Activated B cell treated with CpG ODN at 0.5 μM for 24 hours (primary cell): ENCODE measurements at regions not wholly inside any gene's neighbourhood (a gene's known extent, or its start where the extent isn't known, plus 50 kb on each side); places are given as distances from the start of the nearest gene placed in this dataset.

Source experiments
- ATAC-seq: fragments of 200-7000 bp; cut with Tn5 transposase; one replicate; pipeline ENCODE4 v1.10.0; 2021; ENCODE audit warnings: low read depth, mild to moderate bottlenecking, moderate library complexity
- CTCF ChIA-PET: fragments of 350-600 bp; sonication (Branson Sonifier 250); formaldehyde crosslinking; loops from one replicate; lab custom pipeline; 2021; ENCODE audit warnings: antibody characterized with exemption; lab: Charles Lee
- POLR2A ChIA-PET: fragments of 350-600 bp; sonication (Branson Sonifier 250); formaldehyde crosslinking; loops from one replicate; lab custom pipeline; 2021; ENCODE audit warnings: antibody characterized with exemption; lab: Charles Lee
- DNase-seq: peaks from one replicate; pipeline ENCODE4 v3.0.0; 2022
- H3K27ac Mint-ChIP-seq: one replicate; pipeline ENCODE4 v1.8.0; 2020; ENCODE audit warnings: mixed read lengths
- H3K27me3 Mint-ChIP-seq: one replicate; pipeline ENCODE4 v1.8.0; 2021; ENCODE audit warnings: mixed read lengths
- H3K36me3 Mint-ChIP-seq: one replicate; pipeline ENCODE4 v1.8.0; 2021; ENCODE audit warnings: low read depth, mixed read lengths
- H3K4me1 Mint-ChIP-seq: one replicate; pipeline ENCODE4 v1.8.0; 2021; ENCODE audit warnings: mixed read lengths
- H3K4me3 Mint-ChIP-seq: one replicate; pipeline ENCODE4 v1.8.0; 2020; ENCODE audit warnings: mild to moderate bottlenecking, mixed read lengths
- H3K9me3 Mint-ChIP-seq: one replicate; pipeline ENCODE4 v1.8.0; 2020; ENCODE audit warnings: mixed read lengths
- intact Hi-C: fragments of 100-400 bp; cut with micrococcal nuclease; formaldehyde crosslinking; loops from one replicate; pipeline ENCODE4 v1.15.1; 2024
- TF ChIP-seq, protein P1 (sequence below): fragments of 200-600 bp; IDR thresholded peaks from one replicate; pipeline ENCODE4 v1.8.0; 2022; ENCODE audit warnings: antibody characterized with exemption, mild to moderate bottlenecking

GRCh38 chr5:123753180-123753936, 241.4 kb downstream of the CSNK1G3 start:
- H3K27me3 Mint-ChIP-seq: no peaks in the 10 kb centered on the region
- ATAC-seq: no peak
- no peak for DNase-seq
- intact Hi-C loops: no loop called here
- H3K9me3 Mint-ChIP-seq: no peaks in the 10 kb centered on the region
- ChIA-PET CTCF (no interaction called here), POLR2A (no interaction called here)
- no peaks in the 10 kb centered on the region for H3K4me1 Mint-ChIP-seq
- H3K36me3 Mint-ChIP-seq: no peaks in the 10 kb centered on the region
- H3K27ac Mint-ChIP-seq: no peak overlapping the region
- H3K4me3 Mint-ChIP-seq: no peak overlapping the region
- TF ChIP-seq, protein P1, sequence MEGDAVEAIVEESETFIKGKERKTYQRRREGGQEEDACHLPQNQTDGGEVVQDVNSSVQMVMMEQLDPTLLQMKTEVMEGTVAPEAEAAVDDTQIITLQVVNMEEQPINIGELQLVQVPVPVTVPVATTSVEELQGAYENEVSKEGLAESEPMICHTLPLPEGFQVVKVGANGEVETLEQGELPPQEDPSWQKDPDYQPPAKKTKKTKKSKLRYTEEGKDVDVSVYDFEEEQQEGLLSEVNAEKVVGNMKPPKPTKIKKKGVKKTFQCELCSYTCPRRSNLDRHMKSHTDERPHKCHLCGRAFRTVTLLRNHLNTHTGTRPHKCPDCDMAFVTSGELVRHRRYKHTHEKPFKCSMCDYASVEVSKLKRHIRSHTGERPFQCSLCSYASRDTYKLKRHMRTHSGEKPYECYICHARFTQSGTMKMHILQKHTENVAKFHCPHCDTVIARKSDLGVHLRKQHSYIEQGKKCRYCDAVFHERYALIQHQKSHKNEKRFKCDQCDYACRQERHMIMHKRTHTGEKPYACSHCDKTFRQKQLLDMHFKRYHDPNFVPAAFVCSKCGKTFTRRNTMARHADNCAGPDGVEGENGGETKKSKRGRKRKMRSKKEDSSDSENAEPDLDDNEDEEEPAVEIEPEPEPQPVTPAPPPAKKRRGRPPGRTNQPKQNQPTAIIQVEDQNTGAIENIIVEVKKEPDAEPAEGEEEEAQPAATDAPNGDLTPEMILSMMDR: no peak

DNA sequence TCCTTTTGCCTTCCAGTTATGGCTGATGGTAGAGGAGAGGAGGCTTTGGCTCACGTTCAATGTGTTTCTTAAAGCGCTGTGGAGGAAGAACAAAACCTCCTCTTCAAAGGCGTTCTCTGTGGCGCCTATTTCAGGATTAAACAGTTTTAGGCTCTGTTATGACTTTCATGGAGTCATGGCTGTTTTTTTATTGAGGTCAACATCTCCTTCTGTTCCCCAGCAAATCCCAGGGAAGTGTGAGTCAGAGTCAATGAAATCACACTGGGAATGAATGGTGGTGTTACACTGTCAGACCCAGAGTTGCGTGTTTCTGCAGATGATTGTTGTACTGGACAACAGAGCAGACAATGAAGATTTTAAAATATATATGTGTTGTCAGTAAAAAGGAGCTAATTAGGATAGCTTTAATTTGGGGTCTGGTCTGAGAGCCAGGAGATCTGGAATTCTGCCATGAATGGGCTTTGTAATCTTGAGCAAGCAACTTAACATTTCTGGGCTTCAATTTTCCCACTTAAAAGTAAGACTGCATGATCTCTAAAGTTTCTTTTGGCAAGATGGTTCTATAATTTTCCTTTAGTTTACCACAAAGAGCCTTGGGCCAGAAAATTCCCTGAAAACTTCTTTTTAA, 240.7 kb downstream of the CSNK1G3 start:
- Mint-ChIP-seq H3K36me3 (no peaks in the 10 kb centered on the region), H3K27me3 (no peaks in the 10 kb centered on the region), H3K27ac (no peak overlapping the region), H3K9me3 (no peaks in the 10 kb centered on the region), H3K4me1 (no peaks in the 10 kb centered on the region), H3K4me3 (no peak overlapping the region)
- intact Hi-C loops: no loop called here
- ChIA-PET CTCF (no interaction called here), POLR2A (no interaction called here)
- no peak for ATAC-seq
- DNase-seq: no peak
- TF ChIP-seq, protein P1: no peak

DNA sequence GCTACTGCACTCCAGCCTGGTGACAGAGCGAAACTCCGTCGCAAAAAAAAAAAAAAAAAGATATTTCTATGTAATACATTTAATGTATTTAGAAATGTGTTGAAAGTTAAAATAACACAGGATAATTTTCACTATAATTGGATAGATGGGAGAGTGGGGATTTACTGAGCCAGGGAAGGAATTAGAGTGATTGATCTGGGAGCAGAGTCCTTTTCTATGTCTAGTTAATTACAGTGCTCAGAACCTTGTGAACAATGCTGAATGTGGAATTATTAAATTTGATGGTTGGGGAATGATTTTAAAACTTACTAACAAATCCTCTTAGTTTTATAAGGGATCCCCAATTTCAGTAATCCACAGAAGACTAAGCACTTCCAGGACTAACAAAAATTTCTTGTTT, 239.7 kb downstream of the CSNK1G3 start:
- intact Hi-C loops: no loop called here
- ChIA-PET POLR2A (no interaction called here), CTCF (no interaction called here)
- H3K4me3 Mint-ChIP-seq: no peak overlapping the region
- ATAC-seq (no peak), DNase-seq (no peak)
- no peaks in the 10 kb centered on the region for H3K27me3 Mint-ChIP-seq
- TF ChIP-seq, protein P1: no peak
- no peaks in the 10 kb centered on the region for H3K9me3 Mint-ChIP-seq
- no peaks in the 10 kb centered on the region for H3K4me1 Mint-ChIP-seq
- H3K36me3 Mint-ChIP-seq: no peaks in the 10 kb centered on the region
- H3K27ac Mint-ChIP-seq: no peak overlapping the region

- DNase-seq (no peak), ATAC-seq (no peak)
- TF ChIP-seq, protein P1: no peak
- no peaks in the 10 kb centered on the region for H3K9me3 Mint-ChIP-seq
- H3K36me3 Mint-ChIP-seq: no peaks in the 10 kb centered on the region
- H3K27me3 Mint-ChIP-seq: no peaks in the 10 kb centered on the region
- ChIA-PET CTCF (no interaction called here), POLR2A (no interaction called here)
- no peaks in the 10 kb centered on the region for H3K4me1 Mint-ChIP-seq
- H3K27ac Mint-ChIP-seq: no peak overlapping the region
- intact Hi-C loops: no loop called here
- H3K4me3 Mint-ChIP-seq: no peak overlapping the region
Observed at GRCh38 chr5:123748239-123748638, 236.3 kb downstream of the CSNK1G3 start.

- POLR2A ChIA-PET: no interaction called here
- no peaks in the 10 kb centered on the region for H3K4me1 Mint-ChIP-seq
- no peak overlapping the region for H3K27ac Mint-ChIP-seq
- intact Hi-C loops: no loop called here
- CTCF ChIA-PET: no interaction called here
- TF ChIP-seq, protein P1: no peak
- no peak overlapping the region for H3K4me3 Mint-ChIP-seq
- no peak for DNase-seq
- H3K36me3 Mint-ChIP-seq: no peaks in the 10 kb centered on the region
- H3K9me3 Mint-ChIP-seq: no peaks in the 10 kb centered on the region
- H3K27me3 Mint-ChIP-seq: no peaks in the 10 kb centered on the region
- no peak for ATAC-seq
Observed at GRCh38 chr5:123746683-123747360, 234.8 kb downstream of the CSNK1G3 start.
